ENCODE measurements at regions not wholly inside any gene's neighbourhood (a gene's known extent, or its start where the extent isn't known, plus 50 kb on each side); places are given as distances from the start of the nearest gene placed in this dataset.

- 96% methylated on average over 4 of the region's 10 CpGs for WGBS (ENCODE audit: insufficient coverage)
- DNase-seq: no peak
- CTCF ChIA-PET: no interaction called here
- H3K4me1 ChIP-seq (ENCODE audit: control extremely low read depth in 1 of 4, control insufficient read depth in 4 of 4, insufficient read depth in 4 of 4, low read length in 3 of 4): peaks cover 0 to 24% (median 15%) of the 10 kb centered on the region in 4 experiments
- H3K27ac ChIP-seq (ENCODE audit: insufficient read depth in 1 of 2, low read depth in 1 of 2, low read length in 2 of 2, poor library complexity in 1 of 2, severe bottlenecking in 2 of 2): no peak overlapping the region
- peaks cover 0 to 3% (median 0%) of the 10 kb centered on the region in 5 experiments for H3K27me3 ChIP-seq (replicated peaks in 2 of 5; ENCODE audit: control insufficient read depth in 4 of 5, insufficient read depth in 5 of 5, low read length in 4 of 5)
- no peak overlapping the region for H3K4me3 ChIP-seq (ENCODE audit: control insufficient read depth in 1 of 7, extremely low read depth in 1 of 7, insufficient read depth in 4 of 7, low read depth in 2 of 7, low read length in 6 of 7)
- H3K9me3 ChIP-seq (ENCODE audit: control extremely low read depth in 1 of 5, control insufficient read depth in 4 of 5, insufficient read depth in 2 of 5, low read depth in 1 of 5, low read length in 4 of 5): no peaks in the 10 kb centered on the region
- H3K36me3 ChIP-seq (ENCODE audit: control insufficient read depth in 4 of 4, insufficient read depth in 4 of 4, low read length in 3 of 4): no peaks in the 10 kb centered on the region
- POLR2A ChIA-PET: no interaction called here
Observed at GRCh38 chr2:120785228-120785966, 49.7 kb downstream of the GLI2 start.

GRCh38 chr2:120786038-120786960, 50.6 kb downstream of the GLI2 start:
- CTCF ChIA-PET: no interaction called here
- H3K36me3 ChIP-seq (ENCODE audit: control insufficient read depth in 4 of 4, insufficient read depth in 4 of 4, low read length in 3 of 4): no peaks in the 10 kb centered on the region
- POLR2A ChIA-PET: no interaction called here
- H3K9me3 ChIP-seq (ENCODE audit: control extremely low read depth in 1 of 5, control insufficient read depth in 4 of 5, insufficient read depth in 2 of 5, low read depth in 1 of 5, low read length in 4 of 5): no peaks in the 10 kb centered on the region
- WGBS (ENCODE audit: insufficient coverage): 98% methylated on average over 12 of the region's 13 CpGs
- H3K27me3 ChIP-seq (replicated peaks in 2 of 5; ENCODE audit: control insufficient read depth in 4 of 5, insufficient read depth in 5 of 5, low read length in 4 of 5): peaks cover 0 to 3% (median 0%) of the 10 kb centered on the region in 5 experiments
- no peak overlapping the region for H3K4me3 ChIP-seq (ENCODE audit: control insufficient read depth in 1 of 7, extremely low read depth in 1 of 7, insufficient read depth in 4 of 7, low read depth in 2 of 7, low read length in 6 of 7)
- H3K27ac ChIP-seq (ENCODE audit: insufficient read depth in 1 of 2, low read depth in 1 of 2, low read length in 2 of 2, poor library complexity in 1 of 2, severe bottlenecking in 2 of 2): no peak overlapping the region
- no peak for DNase-seq
- H3K4me1 ChIP-seq (ENCODE audit: control extremely low read depth in 1 of 4, control insufficient read depth in 4 of 4, insufficient read depth in 4 of 4, low read length in 3 of 4): peaks cover 0 to 24% (median 15%) of the 10 kb centered on the region in 4 experiments

DNA sequence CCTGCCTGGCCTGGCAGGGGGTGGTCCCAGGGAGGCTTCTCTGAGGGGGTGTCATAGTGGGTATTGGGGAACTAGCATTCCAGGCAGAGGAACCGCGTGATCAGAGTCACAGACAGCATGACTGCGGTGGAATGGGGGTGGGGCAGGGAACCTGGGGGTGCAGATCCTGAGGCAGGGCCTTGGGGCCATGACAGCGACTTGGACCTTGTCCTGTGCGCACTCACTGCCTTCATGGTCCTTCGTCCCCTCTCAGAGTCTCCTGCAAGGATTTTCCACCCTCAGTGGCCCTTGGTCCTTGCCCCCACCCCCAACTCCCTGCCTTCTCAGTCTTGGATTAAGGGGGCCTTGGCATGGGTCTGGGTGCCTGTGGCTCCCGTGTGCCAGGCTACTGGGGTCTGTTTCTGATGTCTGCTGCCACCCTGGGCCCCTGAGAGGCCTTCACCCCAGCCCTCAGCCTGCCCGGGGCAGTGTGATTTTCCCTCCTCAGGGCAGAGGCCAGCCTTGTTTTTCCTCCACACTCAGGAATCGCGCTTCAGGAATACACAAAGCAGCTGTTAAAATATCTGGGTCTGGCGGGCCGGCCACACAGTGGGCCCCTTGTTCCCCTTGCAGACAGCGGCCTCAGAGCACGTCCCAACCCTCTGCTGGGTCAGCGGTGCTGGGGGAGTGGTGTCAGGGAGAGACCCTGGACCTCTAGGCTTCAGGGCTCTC, 51.6 kb downstream of the GLI2 start:
- H3K4me3 ChIP-seq (ENCODE audit: control insufficient read depth in 1 of 7, extremely low read depth in 1 of 7, insufficient read depth in 4 of 7, low read depth in 2 of 7, low read length in 6 of 7): no peak overlapping the region
- WGBS (ENCODE audit: insufficient coverage): 97% methylated on average over 10 of the region's 15 CpGs
- CTCF ChIA-PET: interaction anchor here (1.1 kb wide), 1 partner anchor 14 kb away, joined by 4 read pairs; no protein-coding TSS in a partner anchor

GRCh38 chr2:120787822-120788700, 52.4 kb downstream of the GLI2 start:
- Histone ChIP-seq H3K4me3 (ENCODE audit: control insufficient read depth in 1 of 7, extremely low read depth in 1 of 7, insufficient read depth in 4 of 7, low read depth in 2 of 7, low read length in 6 of 7) (no peak overlapping the region), H3K4me1 (ENCODE audit: control extremely low read depth in 1 of 4, control insufficient read depth in 4 of 4, insufficient read depth in 4 of 4, low read length in 3 of 4) (peaks cover 0 to 19% (median 14%) of the 10 kb centered on the region in 4 experiments), H3K27me3 (replicated peaks in 2 of 5; ENCODE audit: control insufficient read depth in 4 of 5, insufficient read depth in 5 of 5, low read length in 4 of 5) (peaks cover 0 to 3% (median 0%) of the 10 kb centered on the region in 5 experiments), H3K9me3 (ENCODE audit: control extremely low read depth in 1 of 5, control insufficient read depth in 4 of 5, insufficient read depth in 2 of 5, low read depth in 1 of 5, low read length in 4 of 5) (no peaks in the 10 kb centered on the region), H3K36me3 (ENCODE audit: control insufficient read depth in 4 of 4, insufficient read depth in 4 of 4, low read length in 3 of 4) (no peaks in the 10 kb centered on the region), H3K27ac (ENCODE audit: insufficient read depth in 1 of 2, low read depth in 1 of 2, low read length in 2 of 2, poor library complexity in 1 of 2, severe bottlenecking in 2 of 2) (no peak overlapping the region)
- WGBS (ENCODE audit: insufficient coverage): 100% methylated on average over 9 of the region's 10 CpGs
- ChIA-PET POLR2A (no interaction called here), CTCF (interaction anchor here (1.1 to 1.2 kb wide), 2 partner anchors 13 to 25 kb away, joined by 3 to 4 read pairs; no protein-coding TSS in a partner anchor)
- no peak for DNase-seq

More for the DNA sequence above, 51.6 kb downstream of the GLI2 start:
- no peak overlapping the region for H3K27ac ChIP-seq (ENCODE audit: insufficient read depth in 1 of 2, low read depth in 1 of 2, low read length in 2 of 2, poor library complexity in 1 of 2, severe bottlenecking in 2 of 2)
- H3K27me3 ChIP-seq (replicated peaks in 2 of 5; ENCODE audit: control insufficient read depth in 4 of 5, insufficient read depth in 5 of 5, low read length in 4 of 5): peaks cover 0 to 3% (median 0%) of the 10 kb centered on the region in 5 experiments
- POLR2A ChIA-PET: no interaction called here
- H3K9me3 ChIP-seq (ENCODE audit: control extremely low read depth in 1 of 5, control insufficient read depth in 4 of 5, insufficient read depth in 2 of 5, low read depth in 1 of 5, low read length in 4 of 5): no peaks in the 10 kb centered on the region
- DNase-seq: no peak
- H3K4me1 ChIP-seq (ENCODE audit: control extremely low read depth in 1 of 4, control insufficient read depth in 4 of 4, insufficient read depth in 4 of 4, low read length in 3 of 4): peaks cover 0 to 24% (median 15%) of the 10 kb centered on the region in 4 experiments
- no peaks in the 10 kb centered on the region for H3K36me3 ChIP-seq (ENCODE audit: control insufficient read depth in 4 of 4, insufficient read depth in 4 of 4, low read length in 3 of 4)

- ChIA-PET POLR2A (no interaction called here), CTCF (no interaction called here)
- H3K27me3 ChIP-seq (replicated peaks in 2 of 5; ENCODE audit: control insufficient read depth in 4 of 5, insufficient read depth in 5 of 5, low read length in 4 of 5): no peaks in the 10 kb centered on the region
- H3K9me3 ChIP-seq (ENCODE audit: control extremely low read depth in 1 of 5, control insufficient read depth in 4 of 5, insufficient read depth in 2 of 5, low read depth in 1 of 5, low read length in 4 of 5): no peaks in the 10 kb centered on the region
- no peak overlapping the region for H3K4me3 ChIP-seq (ENCODE audit: control insufficient read depth in 1 of 7, extremely low read depth in 1 of 7, insufficient read depth in 4 of 7, low read depth in 2 of 7, low read length in 6 of 7)
- DNase-seq: no peak
- no peaks in the 10 kb centered on the region for H3K36me3 ChIP-seq (ENCODE audit: control insufficient read depth in 4 of 4, insufficient read depth in 4 of 4, low read length in 3 of 4)
- peaks cover 0 to 7% (median 0%) of the 10 kb centered on the region in 4 experiments for H3K4me1 ChIP-seq (ENCODE audit: control extremely low read depth in 1 of 4, control insufficient read depth in 4 of 4, insufficient read depth in 4 of 4, low read length in 3 of 4)
- no peak overlapping the region for H3K27ac ChIP-seq (ENCODE audit: insufficient read depth in 1 of 2, low read depth in 1 of 2, low read length in 2 of 2, poor library complexity in 1 of 2, severe bottlenecking in 2 of 2)
- 81% methylated on average over 14 of the region's 14 CpGs for WGBS (ENCODE audit: insufficient coverage)
Observed at GRCh38 chr2:120791243-120791961, 55.7 kb downstream of the GLI2 start.

DNA sequence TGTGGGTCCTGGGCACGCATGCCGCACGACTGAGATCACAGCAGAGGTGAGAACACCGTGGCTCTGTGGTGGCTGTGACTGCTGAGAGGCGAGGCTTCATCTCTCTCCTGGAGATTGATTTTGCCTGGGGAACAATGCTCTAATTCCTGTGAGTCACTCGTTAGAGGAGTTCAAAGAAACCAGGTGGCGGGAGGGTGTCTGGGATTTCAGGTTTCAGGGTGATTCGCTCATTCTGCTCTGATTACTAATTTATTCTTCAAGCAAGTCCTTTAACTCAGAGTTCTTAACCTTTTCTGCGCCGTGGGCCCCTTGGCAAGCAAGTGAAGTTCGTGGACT, 56.3 kb downstream of the GLI2 start:
- Histone ChIP-seq H3K27ac (ENCODE audit: insufficient read depth in 1 of 2, low read depth in 1 of 2, low read length in 2 of 2, poor library complexity in 1 of 2, severe bottlenecking in 2 of 2) (no peak overlapping the region), H3K9me3 (ENCODE audit: control extremely low read depth in 1 of 5, control insufficient read depth in 4 of 5, insufficient read depth in 2 of 5, low read depth in 1 of 5, low read length in 4 of 5) (no peaks in the 10 kb centered on the region)
- CTCF ChIA-PET: no interaction called here

More for the DNA sequence above, 56.3 kb downstream of the GLI2 start:
- Histone ChIP-seq H3K4me3 (ENCODE audit: control insufficient read depth in 1 of 7, extremely low read depth in 1 of 7, insufficient read depth in 4 of 7, low read depth in 2 of 7, low read length in 6 of 7) (no peak overlapping the region), H3K36me3 (ENCODE audit: control insufficient read depth in 4 of 4, insufficient read depth in 4 of 4, low read length in 3 of 4) (no peaks in the 10 kb centered on the region), H3K4me1 (ENCODE audit: control extremely low read depth in 1 of 4, control insufficient read depth in 4 of 4, insufficient read depth in 4 of 4, low read length in 3 of 4) (peaks cover 0 to 7% (median 0%) of the 10 kb centered on the region in 4 experiments), H3K27me3 (replicated peaks in 2 of 5; ENCODE audit: control insufficient read depth in 4 of 5, insufficient read depth in 5 of 5, low read length in 4 of 5) (no peaks in the 10 kb centered on the region)
- WGBS (ENCODE audit: insufficient coverage): 93% methylated on average over 7 of the region's 11 CpGs
- POLR2A ChIA-PET: no interaction called here
- DNase-seq: no peak
